GM13976 (cell line): ENCODE measurements at regions not wholly inside any gene's neighbourhood (a gene's known extent, or its start where the extent isn't known, plus 50 kb on each side); places are given as distances from the start of the nearest gene placed in this dataset.

ENCODE experiments used
- DNase-seq: peaks from one replicate; pipeline ENCODE4 v3.0.0; 2012; ENCODE audit warnings: low spot score
- in situ Hi-C: fragments of 300-500 bp; cut with MboI; formaldehyde crosslinking; loops from one replicate; pipeline ENCODE4 v1.12.0; 2022; ENCODE audit warnings: low sequenced_read_pairs, mixed read lengths, inconsistent platforms; ENCODE audit not compliant: unreplicated experiment
- TF ChIP-seq, protein P1 (sequence below): IDR thresholded peaks from 2 replicates; pipeline ENCODE4 v1.5.1; 2012; ENCODE audit warnings: borderline replicate concordance, mild to moderate bottlenecking; ENCODE audit not compliant: insufficient read depth; ENCODE audit errors: extremely low read depth, missing control alignments, control extremely low read depth

DNA sequence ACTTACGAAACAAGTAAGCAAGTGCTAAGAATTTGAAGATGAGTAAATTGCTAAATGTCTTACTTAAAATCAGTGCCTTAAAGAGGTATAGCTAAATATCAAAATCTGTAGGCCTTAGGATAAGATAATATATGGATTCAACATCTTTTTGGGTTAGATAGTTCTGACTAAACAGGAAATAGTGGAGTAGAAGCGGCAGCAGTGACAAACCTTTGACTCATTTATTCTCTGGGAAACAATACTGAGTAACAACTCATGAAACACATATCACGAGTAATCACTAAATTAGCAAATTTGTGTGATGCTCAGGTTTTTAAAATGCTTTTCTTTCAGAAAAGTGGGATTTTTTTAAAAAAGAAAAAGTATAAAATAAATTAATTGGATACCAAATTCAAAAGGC is 762.1 kb upstream of the TYRP1 start:
- TF ChIP-seq, protein P1, sequence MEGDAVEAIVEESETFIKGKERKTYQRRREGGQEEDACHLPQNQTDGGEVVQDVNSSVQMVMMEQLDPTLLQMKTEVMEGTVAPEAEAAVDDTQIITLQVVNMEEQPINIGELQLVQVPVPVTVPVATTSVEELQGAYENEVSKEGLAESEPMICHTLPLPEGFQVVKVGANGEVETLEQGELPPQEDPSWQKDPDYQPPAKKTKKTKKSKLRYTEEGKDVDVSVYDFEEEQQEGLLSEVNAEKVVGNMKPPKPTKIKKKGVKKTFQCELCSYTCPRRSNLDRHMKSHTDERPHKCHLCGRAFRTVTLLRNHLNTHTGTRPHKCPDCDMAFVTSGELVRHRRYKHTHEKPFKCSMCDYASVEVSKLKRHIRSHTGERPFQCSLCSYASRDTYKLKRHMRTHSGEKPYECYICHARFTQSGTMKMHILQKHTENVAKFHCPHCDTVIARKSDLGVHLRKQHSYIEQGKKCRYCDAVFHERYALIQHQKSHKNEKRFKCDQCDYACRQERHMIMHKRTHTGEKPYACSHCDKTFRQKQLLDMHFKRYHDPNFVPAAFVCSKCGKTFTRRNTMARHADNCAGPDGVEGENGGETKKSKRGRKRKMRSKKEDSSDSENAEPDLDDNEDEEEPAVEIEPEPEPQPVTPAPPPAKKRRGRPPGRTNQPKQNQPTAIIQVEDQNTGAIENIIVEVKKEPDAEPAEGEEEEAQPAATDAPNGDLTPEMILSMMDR, result no peak
- no peak for DNase-seq
- in situ Hi-C loops, result no loop called here

DNA sequence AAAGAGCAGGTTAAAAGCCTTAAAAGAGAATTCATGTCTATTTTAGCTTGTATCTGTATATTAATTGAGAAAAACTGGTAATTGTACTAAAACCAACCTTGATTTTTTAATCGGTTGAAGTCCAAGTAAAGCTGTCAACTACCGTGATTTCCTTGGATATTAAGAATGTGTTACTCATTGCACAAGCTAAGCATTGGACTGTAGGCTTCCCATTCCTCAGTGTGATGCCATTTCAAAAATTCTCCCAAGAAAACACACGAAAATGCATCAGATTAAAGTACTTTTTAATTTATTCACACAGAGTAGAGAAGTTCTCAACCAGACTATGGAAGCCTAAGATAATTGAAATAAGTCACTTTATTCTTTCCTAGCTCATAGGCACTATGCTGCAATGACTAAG is 761.4 kb upstream of the TYRP1 start:
- TF ChIP-seq, protein P1, result no peak
- in situ Hi-C loops, result no loop called here
- no peak for DNase-seq

DNA sequence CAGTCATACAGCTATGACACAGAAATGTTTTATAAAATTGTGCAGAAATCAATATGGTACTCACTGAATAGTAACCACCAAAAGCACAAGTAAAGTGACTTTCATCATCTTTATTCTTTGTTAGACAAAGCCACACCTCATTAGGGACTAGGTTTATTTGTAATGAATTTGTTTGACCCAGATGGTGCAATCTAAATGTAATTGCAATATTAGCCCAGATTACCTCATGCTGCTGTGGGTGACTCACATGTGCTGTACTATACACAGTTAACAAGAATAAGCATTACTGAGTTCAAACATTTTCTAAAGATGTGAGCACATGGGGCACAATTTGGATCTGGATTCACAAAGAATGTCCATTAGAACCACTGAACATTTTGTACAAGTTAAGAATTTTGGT is 759.3 kb upstream of the TYRP1 start:
- TF ChIP-seq, protein P1, result no peak
- DNase-seq, result no peak
- in situ Hi-C loops, result no loop called here

DNA sequence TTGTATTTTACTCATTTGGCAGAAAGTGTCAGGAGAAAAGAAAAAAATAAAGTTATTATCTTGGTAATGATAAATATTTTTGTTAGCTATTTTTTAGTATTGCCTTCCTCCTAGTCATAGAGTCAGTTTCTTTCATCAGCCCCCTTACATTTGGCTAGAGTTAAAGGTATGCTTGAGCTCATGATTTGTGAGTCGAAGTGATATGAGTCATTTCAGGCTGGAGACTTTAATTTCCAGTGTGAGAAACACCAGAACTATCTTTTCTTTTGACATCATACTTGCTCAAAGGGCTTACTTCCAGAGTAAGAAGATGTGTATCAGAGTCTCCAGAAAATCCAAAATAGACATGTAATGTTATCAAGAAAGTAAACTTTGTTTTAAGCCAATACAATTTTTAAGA is 746.7 kb upstream of the TYRP1 start:
- in situ Hi-C loops, result no loop called here
- no peak for DNase-seq

DNA sequence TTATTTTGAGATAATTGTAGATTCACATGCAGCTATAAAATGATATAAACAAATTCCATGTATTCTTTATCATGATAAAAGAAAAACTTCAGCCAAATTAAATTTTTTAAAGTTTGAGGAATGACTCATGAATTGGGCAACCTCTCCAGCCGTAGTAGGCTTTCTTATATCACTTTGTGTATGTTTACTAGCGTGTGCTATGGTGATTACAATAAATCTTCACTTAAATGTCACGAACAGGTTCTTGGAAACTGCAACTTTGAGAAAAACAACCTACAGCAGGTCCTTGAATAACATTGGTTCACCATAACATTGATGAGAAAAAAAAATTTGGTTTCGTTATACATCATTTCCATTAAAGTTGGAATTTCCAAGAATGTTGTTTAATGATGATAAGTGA is 730.9 kb upstream of the TYRP1 start:
- in situ Hi-C loops, result no loop called here
- TF ChIP-seq, protein P1, result no peak
- DNase-seq, result no peak

More for the DNA sequence above, 746.7 kb upstream of the TYRP1 start:
- TF ChIP-seq, protein P1, result no peak

DNA sequence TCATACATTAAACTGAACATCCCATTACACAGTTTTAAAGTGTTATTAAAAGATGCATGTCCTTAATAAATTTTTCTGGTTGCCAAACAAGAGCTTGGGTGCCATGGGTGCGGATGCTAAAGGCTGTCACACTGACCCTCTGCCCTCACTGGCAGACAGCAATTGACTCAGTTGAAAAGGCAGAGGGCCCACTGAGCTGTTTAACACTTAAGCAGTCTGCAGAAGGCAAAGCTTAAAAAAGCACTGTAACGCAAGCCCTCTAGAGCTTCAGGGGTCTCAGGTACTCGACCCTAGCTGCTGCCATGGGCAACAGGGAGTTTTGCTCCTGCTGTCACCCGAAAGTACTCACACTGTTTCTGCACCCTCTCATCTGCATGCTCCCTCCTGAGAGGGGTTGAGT is 726.4 kb upstream of the TYRP1 start:
- TF ChIP-seq, protein P1, result no peak
- DNase-seq, result no peak
- in situ Hi-C loops, result no loop called here

DNA sequence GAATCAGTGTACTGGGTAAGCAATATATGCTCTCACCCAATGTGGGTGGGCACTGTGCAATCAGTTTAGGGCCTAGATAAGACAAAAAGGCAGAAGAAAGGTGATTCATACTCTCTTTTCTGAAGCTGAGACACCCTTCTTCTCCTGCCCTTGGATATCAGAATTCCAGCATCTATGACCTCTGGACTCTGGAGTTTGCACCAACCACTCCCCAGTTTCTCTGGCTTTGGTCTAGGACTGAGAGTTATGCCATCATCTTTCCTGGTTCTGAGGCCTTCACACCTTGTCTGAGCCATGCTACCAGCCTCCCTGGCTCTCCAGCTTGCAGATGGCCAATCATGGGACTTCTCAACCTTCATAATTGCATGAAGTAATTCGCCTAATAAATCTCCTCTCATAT is 724.6 kb upstream of the TYRP1 start:
- TF ChIP-seq, protein P1, result no peak
- no peak for DNase-seq
- in situ Hi-C loops, result no loop called here
